ENCODE measurements at regions not wholly inside any gene's neighbourhood (a gene's known extent, or its start where the extent isn't known, plus 50 kb on each side); places are given as distances from the start of the nearest gene placed in this dataset.

GRCh38 chr1:29621826-29622435 lies 385.6 kb downstream of the PTPRU start:
- no peaks in the 10 kb centered on the region for H3K36me3 ChIP-seq (ENCODE audit: control insufficient read depth in 4 of 4, insufficient read depth in 3 of 4, low read depth in 1 of 4, low read length in 3 of 4)
- H3K27me3 ChIP-seq (ENCODE audit: control insufficient read depth in 4 of 4, insufficient read depth in 4 of 4, low read length in 3 of 4): no peaks in the 10 kb centered on the region
- TF ChIP-seq TAF1 (conservative IDR thresholded peaks at IDR 0.05) (no peak), CTCF (IDR thresholded peaks at IDR 0.05; ENCODE audit: low read depth, low read length, missing input control) (no peak), JUND (IDR thresholded peaks at IDR 0.05) (no peak), FOXA1 (IDR thresholded peaks at IDR 0.05) (no peak), MAX (IDR thresholded peaks at IDR 0.05) (no peak), SP1 (IDR thresholded peaks at IDR 0.05) (no peak), RXRA (IDR thresholded peaks at IDR 0.05) (no peak), YY1 (IDR thresholded peaks at IDR 0.05) (no peak), HNF4A (conservative IDR thresholded peaks at IDR 0.05) (no peak), HNF4G (IDR thresholded peaks at IDR 0.05) (no peak), GABPA (IDR thresholded peaks at IDR 0.05 in 1 of 2, conservative IDR thresholded peaks at IDR 0.05 in 1 of 2) (no peak), ZBTB33 (IDR thresholded peaks at IDR 0.05) (no peak), NR2F2 (IDR thresholded peaks at IDR 0.05) (no peak), EGR1 (IDR thresholded peaks at IDR 0.05; ENCODE audit: low read depth in 2 of 2) (no peak), FOXA2 (IDR thresholded peaks at IDR 0.05) (no peak)
- TF ChIP-seq, protein P1, sequence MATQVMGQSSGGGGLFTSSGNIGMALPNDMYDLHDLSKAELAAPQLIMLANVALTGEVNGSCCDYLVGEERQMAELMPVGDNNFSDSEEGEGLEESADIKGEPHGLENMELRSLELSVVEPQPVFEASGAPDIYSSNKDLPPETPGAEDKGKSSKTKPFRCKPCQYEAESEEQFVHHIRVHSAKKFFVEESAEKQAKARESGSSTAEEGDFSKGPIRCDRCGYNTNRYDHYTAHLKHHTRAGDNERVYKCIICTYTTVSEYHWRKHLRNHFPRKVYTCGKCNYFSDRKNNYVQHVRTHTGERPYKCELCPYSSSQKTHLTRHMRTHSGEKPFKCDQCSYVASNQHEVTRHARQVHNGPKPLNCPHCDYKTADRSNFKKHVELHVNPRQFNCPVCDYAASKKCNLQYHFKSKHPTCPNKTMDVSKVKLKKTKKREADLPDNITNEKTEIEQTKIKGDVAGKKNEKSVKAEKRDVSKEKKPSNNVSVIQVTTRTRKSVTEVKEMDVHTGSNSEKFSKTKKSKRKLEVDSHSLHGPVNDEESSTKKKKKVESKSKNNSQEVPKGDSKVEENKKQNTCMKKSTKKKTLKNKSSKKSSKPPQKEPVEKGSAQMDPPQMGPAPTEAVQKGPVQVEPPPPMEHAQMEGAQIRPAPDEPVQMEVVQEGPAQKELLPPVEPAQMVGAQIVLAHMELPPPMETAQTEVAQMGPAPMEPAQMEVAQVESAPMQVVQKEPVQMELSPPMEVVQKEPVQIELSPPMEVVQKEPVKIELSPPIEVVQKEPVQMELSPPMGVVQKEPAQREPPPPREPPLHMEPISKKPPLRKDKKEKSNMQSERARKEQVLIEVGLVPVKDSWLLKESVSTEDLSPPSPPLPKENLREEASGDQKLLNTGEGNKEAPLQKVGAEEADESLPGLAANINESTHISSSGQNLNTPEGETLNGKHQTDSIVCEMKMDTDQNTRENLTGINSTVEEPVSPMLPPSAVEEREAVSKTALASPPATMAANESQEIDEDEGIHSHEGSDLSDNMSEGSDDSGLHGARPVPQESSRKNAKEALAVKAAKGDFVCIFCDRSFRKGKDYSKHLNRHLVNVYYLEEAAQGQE (IDR thresholded peaks at IDR 0.05): no peak
- TF ChIP-seq, protein P2, sequence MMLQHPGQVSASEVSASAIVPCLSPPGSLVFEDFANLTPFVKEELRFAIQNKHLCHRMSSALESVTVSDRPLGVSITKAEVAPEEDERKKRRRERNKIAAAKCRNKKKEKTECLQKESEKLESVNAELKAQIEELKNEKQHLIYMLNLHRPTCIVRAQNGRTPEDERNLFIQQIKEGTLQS (IDR thresholded peaks at IDR 0.05): no peak
- H3K9ac ChIP-seq (ENCODE audit: low read depth in 1 of 2, low read length in 2 of 2): no peak overlapping the region
- H3K4me3 ChIP-seq (ENCODE audit: low read depth in 1 of 3, low read length in 3 of 3): no peak overlapping the region
- H3K9me3 ChIP-seq (ENCODE audit: control insufficient read depth in 4 of 4, low read length in 3 of 4): no peaks in the 10 kb centered on the region
- peak; percentile 12 for DNase-seq (ENCODE audit: low spot score)
- WGBS: 86% methylated on average over 11 of the region's 11 CpGs
- no peaks in the 10 kb centered on the region for H3K4me1 ChIP-seq (ENCODE audit: control insufficient read depth in 4 of 4, insufficient read depth in 4 of 4, low read length in 3 of 4)
- H3K27ac ChIP-seq (ENCODE audit: low read depth in 1 of 2, low read length in 2 of 2): no peak overlapping the region
